K562 (cell line): ENCODE measurements at regions not wholly inside any gene's neighbourhood (a gene's known extent, or its start where the extent isn't known, plus 50 kb on each side); places are given as distances from the start of the nearest gene placed in this dataset.

ENCODE experiments used
- ATAC-seq: fragments of 200-7000 bp; cut with Tn5 transposase; 3 replicates; pipeline ENCODE4 v1.9.1; 2020; ENCODE audit warnings: moderate library complexity
- BruUV-seq: library from RNA; stranded (reverse); fragments of 400-500 nt; replicated peaks from 2 replicates; lab custom pipeline; 2021; lab: Mats Ljungman, UMichigan
- CTCF ChIA-PET: fragments of 300-600 bp; formaldehyde crosslinking; extraction: SDS; loops from one replicate; lab custom pipeline; 2021; ENCODE audit warnings: low intra/inter-chr PET ratio; lab: Yijun Ruan, JAX
- POLR2A ChIA-PET: fragments of 300-600, 350-650 bp; sonication (Branson Sonifier 250); formaldehyde crosslinking; extraction: SDS; loops from one replicate; lab custom pipeline; 2021; ENCODE audit warnings: antibody characterized with exemption, inconsistent platforms; lab: Yijun Ruan, JAX
- DNase-seq, 4 experiments: peaks; one replicate each; pipeline versions ENCODE4 v3.0.0 to v3.0.0-alpha.2; 2011 to 2018; ENCODE audit warnings: low spot score in 3 of 4, mixed read lengths in 3 of 4; ENCODE audit errors: extremely low read depth in 1 of 4
- FAIRE-seq: peaks from 2 replicates; lab custom pipeline; 2011; peaks lifted over from hg19 to GRCh38; lab: Jason Lieb, UNC
- H2AFZ ChIP-seq: 2 replicates; pipeline ENCODE4 v1.6.0; 2011; ENCODE audit warnings: low read depth, low read length, control low read depth, inconsistent platforms
- H3K27ac ChIP-seq: fragments of 200-600 bp; 3 replicates; pipeline ENCODE4 v1.8.0; 2011; ENCODE audit warnings: low read depth, mild to moderate bottlenecking, control low read depth, inconsistent platforms, low read length, moderate library complexity, mixed read lengths; ENCODE audit errors: extremely low read depth
- H3K27me3 ChIP-seq, 2 experiments: fragments of 300-600 bp in 1 of 2; 2 replicates in 1 of 2; 3 replicates in 1 of 2; pipeline versions ENCODE4 v1.6.0 to v1.8.0; 2011; ENCODE audit warnings: inconsistent platforms in 2 of 2, low read length in 2 of 2, mild to moderate bottlenecking in 1 of 2, mixed read lengths in 1 of 2, moderate library complexity in 1 of 2; ENCODE audit not compliant: control insufficient read depth in 2 of 2, insufficient read depth in 2 of 2
- H3K36me3 ChIP-seq: fragments of 300-600 bp; 3 replicates; pipeline ENCODE4 v1.8.0; 2011; ENCODE audit warnings: mild to moderate bottlenecking, low read length, inconsistent platforms; ENCODE audit not compliant: control insufficient read depth, insufficient read depth
- H3K4me1 ChIP-seq, 2 experiments: fragments of 200-600 bp in 1 of 2; replicated peaks in 1 of 2; 2 replicates in 1 of 2; 3 replicates in 1 of 2; pipeline versions ENCODE4 v1.5.1 to v1.8.0; 2011; ENCODE audit warnings: inconsistent platforms in 2 of 2, low read length in 2 of 2, mild to moderate bottlenecking in 1 of 2, mixed read lengths in 1 of 2, moderate library complexity in 1 of 2; ENCODE audit not compliant: control insufficient read depth in 2 of 2, insufficient read depth in 2 of 2
- H3K4me2 ChIP-seq: 2 replicates; pipeline ENCODE4 v1.6.1; 2011; ENCODE audit warnings: low read length, control low read depth, inconsistent platforms, mixed read lengths; ENCODE audit not compliant: insufficient read depth
- H3K4me3 ChIP-seq: fragments of 200-600 bp; sonication (generic), shearing (Covaris generic); 2 replicates; pipeline ENCODE4 v1.5.1; 2016; ENCODE audit warnings: control low read depth, inconsistent platforms
- H3K79me2 ChIP-seq: fragments of 200-600 bp; 3 replicates; pipeline ENCODE4 v1.8.0; 2011; ENCODE audit warnings: low read length, inconsistent platforms; ENCODE audit not compliant: control insufficient read depth, insufficient read depth
- H3K9ac ChIP-seq, 2 experiments: 2 replicates each; pipeline versions ENCODE4 v1.6.0 to v1.6.1; 2011; ENCODE audit warnings: low read depth in 2 of 2, low read length in 2 of 2, control low read depth in 1 of 2, inconsistent platforms in 1 of 2, mild to moderate bottlenecking in 1 of 2, mixed read lengths in 1 of 2; ENCODE audit not compliant: insufficient read depth in 1 of 2
- H3K9me1 ChIP-seq: one replicate; pipeline ENCODE4 v1.6.0; 2011; ENCODE audit warnings: inconsistent platforms, mild to moderate bottlenecking, low read length, moderate library complexity; ENCODE audit not compliant: control insufficient read depth, insufficient read depth
- H3K9me3 ChIP-seq: replicated peaks from 2 replicates; pipeline ENCODE4 v1.5.1; 2011; ENCODE audit warnings: low read depth, low read length, inconsistent platforms; ENCODE audit not compliant: control insufficient read depth, insufficient read depth
- H4K20me1 ChIP-seq: replicated peaks from 2 replicates; pipeline ENCODE4 v1.6.1; 2011; ENCODE audit warnings: low read length, inconsistent platforms, mixed read lengths; ENCODE audit not compliant: control insufficient read depth, insufficient read depth
- ATF1 ChIP-seq, 2 experiments: fragments of 450-650 bp in 1 of 2; IDR thresholded peaks; 2 replicates each; pipeline ENCODE4 v1.6.1; 2016; ENCODE audit warnings: missing compliant biosample characterization in 1 of 2, missing genetic modification characterization in 1 of 2
- CAMTA2 ChIP-seq: fragments of 250-450 bp; sonication (Bioruptor Pico); conservative IDR thresholded peaks from 2 replicates; pipeline ENCODE4 v1.5.1; 2022
- GATA2 ChIP-seq: sonication (generic); formaldehyde crosslinking; IDR thresholded peaks from 2 replicates; pipeline ENCODE4 v1.4.0; 2020; ENCODE audit warnings: mild to moderate bottlenecking, missing genetic modification reagents
- POU5F1 ChIP-seq: fragments of 150-350 bp; IDR thresholded peaks from 2 replicates; pipeline ENCODE4 v1.6.1; 2014; ENCODE audit warnings: borderline replicate concordance, low read length, low read depth, mild to moderate bottlenecking; ENCODE audit not compliant: partially characterized antibody
- WGBS: fragments of 100-300 bp; shearing (Covaris generic); methylation state at CpG from one replicate; pipeline ENCODE4 v1.1.6; 2016; ENCODE audit warnings: low coverage, mixed read lengths; ENCODE audit not compliant: insufficient coverage; ENCODE audit errors: missing lambda C conversion rate; 5-methylcytosine and 5-hydroxymethylcytosine counted together
- in situ Hi-C: fragments of 300-500 bp; cut with MboI; formaldehyde crosslinking; loops from 4 replicates; pipeline ENCODE4 v1.15.0; 2018; ENCODE audit warnings: inconsistent platforms, mixed read lengths
- intact Hi-C: fragments of 100-400 bp; cut with micrococcal nuclease; formaldehyde crosslinking; loops from 2 replicates; pipeline ENCODE4 v1.14.2; 2022
- TF ChIP-seq, protein P1 (sequence below), 2 experiments: IDR thresholded peaks; 2 replicates each; pipeline ENCODE4 v1.6.1; 2012; ENCODE audit warnings: improper control_type of control experiment in 2 of 2, low read depth in 2 of 2, low read length in 2 of 2, borderline replicate concordance in 1 of 2
- TF ChIP-seq, protein P2 (sequence below): fragments of 450-650 bp; IDR thresholded peaks from 2 replicates; pipeline ENCODE4 v1.6.1; 2016; ENCODE audit warnings: missing biosample characterization, missing genetic modification characterization
- TF ChIP-seq, protein P3 (sequence below): fragments of 250-450 bp; sonication (Bioruptor Pico); IDR thresholded peaks from 2 replicates; pipeline ENCODE4 v1.4.0; 2020

DNA sequence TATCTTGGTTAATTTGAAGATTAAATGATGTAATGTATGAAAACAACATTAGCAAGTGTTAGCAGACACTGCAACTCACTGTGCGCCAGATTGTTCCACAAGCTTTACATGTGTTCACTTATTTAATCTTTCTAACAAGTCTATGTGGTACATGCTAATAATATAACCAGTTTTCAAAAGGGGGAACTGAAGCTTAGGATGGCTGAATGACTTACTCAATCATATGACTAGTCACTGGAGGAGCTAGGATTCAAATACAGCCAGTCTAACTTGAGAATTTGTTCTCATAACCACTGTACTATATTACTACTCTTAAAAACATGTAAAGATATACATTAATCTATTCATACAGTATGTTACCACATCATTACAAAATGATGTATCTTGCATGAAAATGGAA is 60.5 kb upstream of the LRIG3 start (continued):
- TF ChIP-seq POU5F1 (no peak), CAMTA2 (CRISPR knock-in tag) (no peak)
- TF ChIP-seq, protein P1, sequence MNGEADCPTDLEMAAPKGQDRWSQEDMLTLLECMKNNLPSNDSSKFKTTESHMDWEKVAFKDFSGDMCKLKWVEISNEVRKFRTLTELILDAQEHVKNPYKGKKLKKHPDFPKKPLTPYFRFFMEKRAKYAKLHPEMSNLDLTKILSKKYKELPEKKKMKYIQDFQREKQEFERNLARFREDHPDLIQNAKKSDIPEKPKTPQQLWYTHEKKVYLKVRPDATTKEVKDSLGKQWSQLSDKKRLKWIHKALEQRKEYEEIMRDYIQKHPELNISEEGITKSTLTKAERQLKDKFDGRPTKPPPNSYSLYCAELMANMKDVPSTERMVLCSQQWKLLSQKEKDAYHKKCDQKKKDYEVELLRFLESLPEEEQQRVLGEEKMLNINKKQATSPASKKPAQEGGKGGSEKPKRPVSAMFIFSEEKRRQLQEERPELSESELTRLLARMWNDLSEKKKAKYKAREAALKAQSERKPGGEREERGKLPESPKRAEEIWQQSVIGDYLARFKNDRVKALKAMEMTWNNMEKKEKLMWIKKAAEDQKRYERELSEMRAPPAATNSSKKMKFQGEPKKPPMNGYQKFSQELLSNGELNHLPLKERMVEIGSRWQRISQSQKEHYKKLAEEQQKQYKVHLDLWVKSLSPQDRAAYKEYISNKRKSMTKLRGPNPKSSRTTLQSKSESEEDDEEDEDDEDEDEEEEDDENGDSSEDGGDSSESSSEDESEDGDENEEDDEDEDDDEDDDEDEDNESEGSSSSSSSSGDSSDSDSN (IDR thresholded peaks at IDR 0.05; ENCODE audit: borderline replicate concordance in 1 of 2, low read depth in 2 of 2, low read length in 2 of 2), result no peak
- TF ChIP-seq, protein P2, sequence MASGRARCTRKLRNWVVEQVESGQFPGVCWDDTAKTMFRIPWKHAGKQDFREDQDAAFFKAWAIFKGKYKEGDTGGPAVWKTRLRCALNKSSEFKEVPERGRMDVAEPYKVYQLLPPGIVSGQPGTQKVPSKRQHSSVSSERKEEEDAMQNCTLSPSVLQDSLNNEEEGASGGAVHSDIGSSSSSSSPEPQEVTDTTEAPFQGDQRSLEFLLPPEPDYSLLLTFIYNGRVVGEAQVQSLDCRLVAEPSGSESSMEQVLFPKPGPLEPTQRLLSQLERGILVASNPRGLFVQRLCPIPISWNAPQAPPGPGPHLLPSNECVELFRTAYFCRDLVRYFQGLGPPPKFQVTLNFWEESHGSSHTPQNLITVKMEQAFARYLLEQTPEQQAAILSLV (tag), result no peak

DNA sequence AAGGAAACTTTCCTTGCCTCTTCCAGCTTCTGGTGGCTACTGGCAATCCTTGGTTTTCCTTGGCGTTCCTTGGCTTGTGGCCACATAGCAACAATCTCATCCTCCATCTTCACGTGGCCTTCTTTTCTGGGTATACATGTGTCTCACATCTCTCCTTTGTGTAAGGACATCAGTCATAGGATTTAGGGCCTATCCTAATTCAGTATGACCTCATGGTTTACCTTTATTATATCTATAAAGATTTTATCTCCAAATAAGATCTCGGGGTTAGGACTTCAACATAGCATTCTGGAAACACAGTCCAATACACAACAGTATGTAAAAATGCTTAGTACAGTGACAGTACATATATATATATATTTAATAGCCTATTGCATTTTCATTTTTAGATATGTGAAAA is 58.4 kb upstream of the LRIG3 start:
- DNase-seq (no peak), ATAC-seq (no peak), FAIRE-seq (no peak)
- POLR2A ChIA-PET, result no interaction called here
- Histone ChIP-seq H3K4me2 (no peak overlapping the region), H3K9me1 (no peaks in the 10 kb centered on the region), H3K4me3 (no peak overlapping the region), H3K79me2 (no peaks in the 10 kb centered on the region), H3K4me1 (no peaks in the 10 kb centered on the region), H3K9ac (no peak overlapping the region), H3K36me3 (no peaks in the 10 kb centered on the region), H3K27ac (no peak overlapping the region), H4K20me1 (no peaks in the 10 kb centered on the region), H2AFZ (no peak overlapping the region), H3K27me3 (no peaks in the 10 kb centered on the region), H3K9me3 (no peaks in the 10 kb centered on the region)
- intact Hi-C loops, result no loop called here
- in situ Hi-C loops, result no loop called here
- no TSS peak for BruUV-seq
- CTCF ChIA-PET, result no interaction called here
- no peak for TF ChIP-seq ATF1 (CRISPR knock-in tag; IDR thresholded peaks at IDR 0.05)
- no peak for TF ChIP-seq ATF1 (tag; IDR thresholded peaks at IDR 0.05)
- no peak for TF ChIP-seq GATA2 (CRISPR knock-in tag)
- TF ChIP-seq, protein P3, sequence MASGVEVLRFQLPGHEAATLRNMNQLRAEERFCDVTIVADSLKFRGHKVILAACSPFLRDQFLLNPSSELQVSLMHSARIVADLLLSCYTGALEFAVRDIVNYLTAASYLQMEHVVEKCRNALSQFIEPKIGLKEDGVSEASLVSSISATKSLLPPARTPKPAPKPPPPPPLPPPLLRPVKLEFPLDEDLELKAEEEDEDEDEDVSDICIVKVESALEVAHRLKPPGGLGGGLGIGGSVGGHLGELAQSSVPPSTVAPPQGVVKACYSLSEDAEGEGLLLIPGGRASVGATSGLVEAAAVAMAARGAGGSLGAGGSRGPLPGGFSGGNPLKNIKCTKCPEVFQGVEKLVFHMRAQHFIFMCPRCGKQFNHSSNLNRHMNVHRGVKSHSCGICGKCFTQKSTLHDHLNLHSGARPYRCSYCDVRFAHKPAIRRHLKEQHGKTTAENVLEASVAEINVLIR (CRISPR knock-in tag), result no peak
- 0% methylated on average over 3 of the region's 3 CpGs for WGBS
